HepG2 (cell line): ENCODE measurements at regions not wholly inside any gene's neighbourhood (a gene's known extent, or its start where the extent isn't known, plus 50 kb on each side); places are given as distances from the start of the nearest gene placed in this dataset.

Experiments
- ATAC-seq: fragments of 200-7000 bp; cut with Tn5 transposase; 3 replicates; pipeline ENCODE4 v1.9.1; 2020; ENCODE audit warnings: mild to moderate bottlenecking, moderate library complexity
- BruUV-seq: library from RNA; stranded (reverse); fragments of 400-500 nt; replicated peaks from 2 replicates; lab custom pipeline; 2021; lab: Mats Ljungman, UMichigan
- CTCF ChIA-PET: fragments of 300-600 bp; formaldehyde crosslinking; extraction: SDS; loops from one replicate; lab custom pipeline; 2021; ENCODE audit warnings: low total read pairs, inconsistent platforms, low intra/inter-chr PET ratio; lab: Yijun Ruan, JAX
- POLR2A ChIA-PET: fragments of 350-600 bp; sonication (Branson Sonifier 250); formaldehyde crosslinking; loops from one replicate; lab custom pipeline; 2020; ENCODE audit warnings: antibody characterized with exemption, inconsistent platforms; lab: Yijun Ruan, JAX
- DNase-seq: peaks from one replicate; pipeline ENCODE4 v3.0.0-alpha.2; 2015; ENCODE audit warnings: low spot score
- FAIRE-seq: peaks from 3 replicates; lab custom pipeline; 2011; peaks lifted over from hg19 to GRCh38; lab: Jason Lieb, UNC
- H2AFZ ChIP-seq: one replicate; pipeline ENCODE4 v1.6.1; 2011; ENCODE audit warnings: low read length, inconsistent platforms
- H3K27ac ChIP-seq: fragments of 300-600 bp; 3 replicates; pipeline ENCODE4 v1.8.0; 2011; ENCODE audit warnings: mixed run types, mild to moderate bottlenecking, mixed read lengths, low read length, inconsistent platforms; ENCODE audit not compliant: insufficient read depth; ENCODE audit errors: extremely low read length
- H3K27me3 ChIP-seq, 2 experiments: fragments of 200-600 bp in 1 of 2; 2 replicates in 1 of 2; 3 replicates in 1 of 2; pipeline versions ENCODE4 v1.6.0 to v1.8.0; 2011; ENCODE audit warnings: low read length in 2 of 2, mild to moderate bottlenecking in 2 of 2, moderate library complexity in 2 of 2, inconsistent platforms in 1 of 2; ENCODE audit not compliant: insufficient read depth in 2 of 2, control insufficient read depth in 1 of 2
- H3K36me3 ChIP-seq, 2 experiments: fragments of 200-600 bp in 1 of 2; replicated peaks in 1 of 2; 2 replicates in 1 of 2; 3 replicates in 1 of 2; pipeline versions ENCODE4 v1.5.1 to v1.8.0; 2011; ENCODE audit warnings: low read length in 2 of 2, inconsistent platforms in 1 of 2; ENCODE audit not compliant: insufficient read depth in 2 of 2, control insufficient read depth in 1 of 2
- H3K4me1 ChIP-seq: 2 replicates; pipeline ENCODE4 v1.5.1; 2012; ENCODE audit warnings: low read length, inconsistent platforms; ENCODE audit not compliant: insufficient read depth
- H3K4me2 ChIP-seq: 2 replicates; pipeline ENCODE4 v1.6.0; 2011; ENCODE audit warnings: low read depth, low read length, inconsistent platforms
- H3K4me3 ChIP-seq, 3 experiments: fragments of 200-600 bp in 1 of 3; sonication (generic), shearing (Covaris generic) in 1 of 3; replicated peaks in 1 of 3; 2 replicates each; pipeline ENCODE4 v1.5.1; 2011 to 2016; ENCODE audit warnings: low read length in 3 of 3, inconsistent platforms in 2 of 3, low read depth in 2 of 3, mild to moderate bottlenecking in 2 of 3, control low read depth in 1 of 3, mixed read lengths in 1 of 3; ENCODE audit not compliant: insufficient read depth in 1 of 3
- H3K79me2 ChIP-seq: one replicate; pipeline ENCODE4 v1.6.1; 2011; ENCODE audit warnings: low read length, inconsistent platforms; ENCODE audit not compliant: insufficient read depth
- H3K9ac ChIP-seq: 2 replicates; pipeline ENCODE4 v1.6.0; 2011; ENCODE audit warnings: mild to moderate bottlenecking, low read depth, low read length, inconsistent platforms; ENCODE audit not compliant: insufficient read depth
- H3K9me3 ChIP-seq: 2 replicates; pipeline ENCODE4 v1.5.1; 2012; ENCODE audit warnings: mild to moderate bottlenecking, low read length
- H4K20me1 ChIP-seq: 2 replicates; pipeline ENCODE4 v1.6.0; 2011; ENCODE audit warnings: inconsistent platforms, mild to moderate bottlenecking, low read length, moderate library complexity; ENCODE audit not compliant: insufficient read depth
- SMC3 ChIP-seq: IDR thresholded peaks from 2 replicates; pipeline ENCODE4 v1.6.1; 2011; ENCODE audit warnings: low read length, improper control_type of control experiment
- SNAPC2 ChIP-seq: sonication (generic); formaldehyde crosslinking; IDR thresholded peaks from 2 replicates; pipeline ENCODE4 v1.8.1; 2022; ENCODE audit warnings: mild to moderate bottlenecking, missing genetic modification reagents
- STAG1 ChIP-seq: sonication (generic); formaldehyde crosslinking; IDR thresholded peaks from 2 replicates; pipeline ENCODE4 v1.4.0; 2020; ENCODE audit warnings: missing genetic modification reagents
- ZBTB7B ChIP-seq: sonication (generic); formaldehyde crosslinking; IDR thresholded peaks from 2 replicates; pipeline ENCODE4 v1.4.0; 2020; ENCODE audit warnings: missing genetic modification reagents
- WGBS: methylation state at CpG from one replicate; pipeline ENCODE4 v1.1.6; 2017; ENCODE audit warnings: low lambda C conversion rate; 5-methylcytosine and 5-hydroxymethylcytosine counted together
- in situ Hi-C: cut with HindIII; loops from 2 replicates; pipeline ENCODE4 v1.10.0; 2017; ENCODE audit warnings: low pct_unique_long_range_greater_than_20kb; ENCODE audit not compliant: extremely low pct_ligation_motif_present
- intact Hi-C: fragments of 100-400 bp; cut with micrococcal nuclease; formaldehyde crosslinking; loops from one replicate; pipeline ENCODE4 v1.10.0; 2022; ENCODE audit not compliant: unreplicated experiment
- TF ChIP-seq, protein P1 (sequence below): sonication (generic); formaldehyde crosslinking; IDR thresholded peaks from 2 replicates; pipeline ENCODE4 v1.5.0; 2020; ENCODE audit warnings: mild to moderate bottlenecking, missing genetic modification reagents, moderate library complexity
- TF ChIP-seq, protein P2 (sequence below): sonication (generic); formaldehyde crosslinking; IDR thresholded peaks from 2 replicates; pipeline ENCODE4 v1.4.0; 2020; ENCODE audit warnings: missing genetic modification reagents
- TF ChIP-seq, protein P3 (sequence below): sonication (generic); formaldehyde crosslinking; conservative IDR thresholded peaks from 2 replicates; pipeline ENCODE4 v1.8.0; 2022; ENCODE audit warnings: missing genetic modification reagents

DNA sequence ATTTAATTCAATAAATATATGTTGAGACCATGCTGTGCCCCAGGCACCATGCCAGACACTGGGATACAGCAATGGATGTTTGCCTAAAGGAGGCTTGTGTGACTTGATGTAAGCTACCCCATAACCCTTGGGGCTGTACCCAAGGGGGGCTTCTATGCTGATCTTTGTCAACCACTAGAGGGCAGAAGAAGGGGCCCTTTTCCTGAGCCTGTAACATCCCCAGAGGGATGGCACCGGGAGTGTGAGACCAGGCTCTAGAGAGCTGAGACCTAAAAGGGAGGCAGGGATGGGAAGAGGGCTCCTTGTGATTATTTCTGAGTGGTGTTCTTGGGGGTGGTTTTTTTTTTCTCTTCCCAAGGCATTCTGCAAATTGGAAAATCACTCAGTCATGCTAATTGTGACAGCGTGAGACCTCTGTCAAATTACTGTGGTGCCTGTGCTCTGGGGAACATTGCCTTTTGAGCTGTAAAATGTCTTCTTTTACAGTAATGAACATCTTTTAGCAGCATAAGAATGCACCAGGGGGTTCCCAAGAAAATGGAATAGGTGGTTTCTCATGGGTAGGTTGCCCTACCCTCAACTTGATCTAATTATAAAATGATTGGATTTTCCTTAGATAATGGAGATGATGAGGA lies 138.7 kb upstream of the SLC24A3 start:
- CTCF ChIA-PET = no interaction called here
- no peak overlapping the region for H2AFZ ChIP-seq
- peak; percentile 93 for ATAC-seq
- 0 out of 2 replicates have a peak, but pooled peaks have one; percentile 22 for TF ChIP-seq ZBTB7B (CRISPR knock-in tag)
- TF ChIP-seq, protein P1, sequence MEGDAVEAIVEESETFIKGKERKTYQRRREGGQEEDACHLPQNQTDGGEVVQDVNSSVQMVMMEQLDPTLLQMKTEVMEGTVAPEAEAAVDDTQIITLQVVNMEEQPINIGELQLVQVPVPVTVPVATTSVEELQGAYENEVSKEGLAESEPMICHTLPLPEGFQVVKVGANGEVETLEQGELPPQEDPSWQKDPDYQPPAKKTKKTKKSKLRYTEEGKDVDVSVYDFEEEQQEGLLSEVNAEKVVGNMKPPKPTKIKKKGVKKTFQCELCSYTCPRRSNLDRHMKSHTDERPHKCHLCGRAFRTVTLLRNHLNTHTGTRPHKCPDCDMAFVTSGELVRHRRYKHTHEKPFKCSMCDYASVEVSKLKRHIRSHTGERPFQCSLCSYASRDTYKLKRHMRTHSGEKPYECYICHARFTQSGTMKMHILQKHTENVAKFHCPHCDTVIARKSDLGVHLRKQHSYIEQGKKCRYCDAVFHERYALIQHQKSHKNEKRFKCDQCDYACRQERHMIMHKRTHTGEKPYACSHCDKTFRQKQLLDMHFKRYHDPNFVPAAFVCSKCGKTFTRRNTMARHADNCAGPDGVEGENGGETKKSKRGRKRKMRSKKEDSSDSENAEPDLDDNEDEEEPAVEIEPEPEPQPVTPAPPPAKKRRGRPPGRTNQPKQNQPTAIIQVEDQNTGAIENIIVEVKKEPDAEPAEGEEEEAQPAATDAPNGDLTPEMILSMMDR (CRISPR knock-in tag) = peak; percentile 54
- TF ChIP-seq STAG1 (CRISPR knock-in tag) = peak; percentile 40; the same call in 1 of the 2 replicates
- TF ChIP-seq, protein P2, sequence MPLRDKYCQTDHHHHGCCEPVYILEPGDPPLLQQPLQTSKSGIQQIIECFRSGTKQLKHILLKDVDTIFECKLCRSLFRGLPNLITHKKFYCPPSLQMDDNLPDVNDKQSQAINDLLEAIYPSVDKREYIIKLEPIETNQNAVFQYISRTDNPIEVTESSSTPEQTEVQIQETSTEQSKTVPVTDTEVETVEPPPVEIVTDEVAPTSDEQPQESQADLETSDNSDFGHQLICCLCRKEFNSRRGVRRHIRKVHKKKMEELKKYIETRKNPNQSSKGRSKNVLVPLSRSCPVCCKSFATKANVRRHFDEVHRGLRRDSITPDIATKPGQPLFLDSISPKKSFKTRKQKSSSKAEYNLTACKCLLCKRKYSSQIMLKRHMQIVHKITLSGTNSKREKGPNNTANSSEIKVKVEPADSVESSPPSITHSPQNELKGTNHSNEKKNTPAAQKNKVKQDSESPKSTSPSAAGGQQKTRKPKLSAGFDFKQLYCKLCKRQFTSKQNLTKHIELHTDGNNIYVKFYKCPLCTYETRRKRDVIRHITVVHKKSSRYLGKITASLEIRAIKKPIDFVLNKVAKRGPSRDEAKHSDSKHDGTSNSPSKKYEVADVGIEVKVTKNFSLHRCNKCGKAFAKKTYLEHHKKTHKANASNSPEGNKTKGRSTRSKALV = no peak
- TF ChIP-seq, protein P3, sequence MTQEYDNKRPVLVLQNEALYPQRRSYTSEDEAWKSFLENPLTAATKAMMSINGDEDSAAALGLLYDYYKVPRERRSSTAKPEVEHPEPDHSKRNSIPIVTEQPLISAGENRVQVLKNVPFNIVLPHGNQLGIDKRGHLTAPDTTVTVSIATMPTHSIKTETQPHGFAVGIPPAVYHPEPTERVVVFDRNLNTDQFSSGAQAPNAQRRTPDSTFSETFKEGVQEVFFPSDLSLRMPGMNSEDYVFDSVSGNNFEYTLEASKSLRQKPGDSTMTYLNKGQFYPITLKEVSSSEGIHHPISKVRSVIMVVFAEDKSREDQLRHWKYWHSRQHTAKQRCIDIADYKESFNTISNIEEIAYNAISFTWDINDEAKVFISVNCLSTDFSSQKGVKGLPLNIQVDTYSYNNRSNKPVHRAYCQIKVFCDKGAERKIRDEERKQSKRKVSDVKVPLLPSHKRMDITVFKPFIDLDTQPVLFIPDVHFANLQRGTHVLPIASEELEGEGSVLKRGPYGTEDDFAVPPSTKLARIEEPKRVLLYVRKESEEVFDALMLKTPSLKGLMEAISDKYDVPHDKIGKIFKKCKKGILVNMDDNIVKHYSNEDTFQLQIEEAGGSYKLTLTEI (CRISPR knock-in tag) = no peak
- TF ChIP-seq SMC3 = peak; percentile 33; the same call in 1 of the 2 replicates
- TF ChIP-seq SNAPC2 = no peak
- TF ChIP-seq, all 625 proteins: peak for 4
- DNase-seq (peak; percentile 20), FAIRE-seq (no peak)
- Histone ChIP-seq H3K9me3 (no peaks in the 10 kb centered on the region), H3K27ac (no peak overlapping the region), H3K4me2 (no peak overlapping the region), H3K79me2 (no peaks in the 10 kb centered on the region), H3K27me3 (no peaks in the 10 kb centered on the region; a peak in 2 of 5 replicates), H4K20me1 (no peaks in the 10 kb centered on the region), H3K9ac (no peak overlapping the region), H3K4me3 (no peak overlapping the region), H3K4me1 (no peaks in the 10 kb centered on the region), H3K36me3 (no peaks in the 10 kb centered on the region)
- in situ Hi-C loops = loop anchor here (10.0 kb wide), 1 partner anchor 591 kb away; no protein-coding TSS in a partner anchor
- BruUV-seq = no TSS peak
- POLR2A ChIA-PET = no interaction called here
- intact Hi-C loops = loop anchor here (1.0 kb wide), 1 partner anchor 589 kb away; no protein-coding TSS in a partner anchor
- 10% methylated on average over 2 of the region's 2 CpGs for WGBS
